H1 (cell line): ENCODE measurements at regions not wholly inside any gene's neighbourhood (a gene's known extent, or its start where the extent isn't known, plus 50 kb on each side); places are given as distances from the start of the nearest gene placed in this dataset.

Experiments
- CHD7 ChIP-seq: fragments of 300-600 bp; sonication (generic); IDR thresholded peaks from 2 replicates; pipeline ENCODE4 v1.7.1; 2012; ENCODE audit warnings: low read length, moderate library complexity, mild to moderate bottlenecking, inconsistent platforms; ENCODE audit not compliant: insufficient replicate concordance
- FOSL1 ChIP-seq: IDR thresholded peaks from 2 replicates; pipeline ENCODE4 v1.6.1; 2011; ENCODE audit warnings: mild to moderate bottlenecking, low read depth, low read length, moderate library complexity; ENCODE audit not compliant: insufficient read depth

- TF ChIP-seq CHD7 (no peak), FOSL1 (no peak)
Observed at GRCh38 chrX:116285501-116285900, 115.0 kb downstream of the AGTR2 start (continued).
